Keratinocyte (primary cell): ENCODE measurements at regions not wholly inside any gene's neighbourhood (a gene's known extent, or its start where the extent isn't known, plus 50 kb on each side); places are given as distances from the start of the nearest gene placed in this dataset.

Experiments used
- DNase-seq: peaks from one replicate; pipeline ENCODE4 v3.0.0-alpha.2; 2011; ENCODE audit warnings: low read depth, missing footprints, low spot score
- FAIRE-seq: peaks from 2 replicates; lab custom pipeline; 2011; peaks lifted over from hg19 to GRCh38; lab: Jason Lieb, UNC
- H2AFZ ChIP-seq: 2 replicates; pipeline ENCODE4 v1.6.0; 2012; ENCODE audit warnings: low read length, control low read depth, inconsistent platforms; ENCODE audit not compliant: control insufficient read depth
- H3K27ac ChIP-seq: 2 replicates; pipeline ENCODE4 v1.5.1; 2011; ENCODE audit warnings: low read length; ENCODE audit not compliant: control insufficient read depth, insufficient read depth
- H3K27me3 ChIP-seq: 3 replicates; pipeline ENCODE4 v1.6.0; 2011; ENCODE audit warnings: low read length; ENCODE audit not compliant: control insufficient read depth, insufficient read depth; ENCODE audit errors: extremely low read depth
- H3K36me3 ChIP-seq, 2 experiments: 2 replicates in 1 of 2; 3 replicates in 1 of 2; pipeline ENCODE4 v1.5.1; 2011; ENCODE audit warnings: low read length in 2 of 2, mild to moderate bottlenecking in 1 of 2; ENCODE audit not compliant: control insufficient read depth in 2 of 2, insufficient read depth in 2 of 2; ENCODE audit errors: extremely low read depth in 1 of 2
- H3K4me1 ChIP-seq: 3 replicates; pipeline ENCODE4 v1.5.1; 2011; ENCODE audit warnings: low read length; ENCODE audit not compliant: control insufficient read depth, insufficient read depth; ENCODE audit errors: extremely low read depth
- H3K4me2 ChIP-seq: 3 replicates; pipeline ENCODE4 v1.6.0; 2011; ENCODE audit warnings: low read depth, low read length; ENCODE audit not compliant: control insufficient read depth, insufficient read depth; ENCODE audit errors: extremely low read depth
- H3K4me3 ChIP-seq, 3 experiments: fragments of 200-600 bp in 1 of 3; sonication (generic) in 1 of 3; 2 replicates in 2 of 3; 3 replicates in 1 of 3; pipeline ENCODE4 v1.5.1; 2011 to 2016; ENCODE audit warnings: low read length in 3 of 3, mild to moderate bottlenecking in 3 of 3, control low read depth in 2 of 3, inconsistent platforms in 1 of 3, low read depth in 1 of 3, mixed read lengths in 1 of 3, mixed run types in 1 of 3, moderate library complexity in 1 of 3; ENCODE audit not compliant: control insufficient read depth in 2 of 3, insufficient read depth in 2 of 3; ENCODE audit errors: extremely low read depth in 1 of 3
- H3K79me2 ChIP-seq: 2 replicates; pipeline ENCODE4 v1.6.0; 2012; ENCODE audit warnings: low read length; ENCODE audit not compliant: control insufficient read depth, insufficient read depth
- H3K9ac ChIP-seq: 3 replicates; pipeline ENCODE4 v1.6.0; 2011; ENCODE audit warnings: low read length; ENCODE audit not compliant: control insufficient read depth, insufficient read depth; ENCODE audit errors: extremely low read depth
- H3K9me1 ChIP-seq: 3 replicates; pipeline ENCODE4 v1.6.0; 2011; ENCODE audit warnings: low read length; ENCODE audit not compliant: control insufficient read depth, insufficient read depth; ENCODE audit errors: extremely low read depth
- H3K9me3 ChIP-seq: 2 replicates; pipeline ENCODE4 v1.5.1; 2012; ENCODE audit warnings: low read depth, low read length; ENCODE audit not compliant: control insufficient read depth
- H4K20me1 ChIP-seq: 3 replicates; pipeline ENCODE4 v1.6.0; 2011; ENCODE audit warnings: low read length; ENCODE audit not compliant: control insufficient read depth, insufficient read depth; ENCODE audit errors: extremely low read depth
- EZH2 ChIP-seq: IDR thresholded peaks from one replicate; pipeline ENCODE4 v1.6.1; 2012; ENCODE audit warnings: inconsistent platforms, mild to moderate bottlenecking, low read length, moderate library complexity
- dilution Hi-C: fragments of 300-500 bp; cut with MboI; formaldehyde crosslinking; loops from one replicate; pipeline ENCODE4 v1.7.0; 2020; ENCODE audit warnings: low sequenced_read_pairs; ENCODE audit not compliant: extremely low pct_ligation_motif_present
- TF ChIP-seq, protein P1 (sequence below), 3 experiments: IDR thresholded peaks in 1 of 3; conservative IDR thresholded peaks in 1 of 3; optimal IDR thresholded peaks in 1 of 3; 2 replicates in 2 of 3; 3 replicates in 1 of 3; pipeline versions ENCODE3 to v1.5.1; 2011; ENCODE audit warnings: low read length in 3 of 3, mild to moderate bottlenecking in 3 of 3, moderate library complexity in 2 of 3, control low read depth in 1 of 3, inconsistent platforms in 1 of 3; ENCODE audit not compliant: insufficient read depth in 2 of 3; ENCODE audit errors: extremely low read depth in 1 of 3

DNA sequence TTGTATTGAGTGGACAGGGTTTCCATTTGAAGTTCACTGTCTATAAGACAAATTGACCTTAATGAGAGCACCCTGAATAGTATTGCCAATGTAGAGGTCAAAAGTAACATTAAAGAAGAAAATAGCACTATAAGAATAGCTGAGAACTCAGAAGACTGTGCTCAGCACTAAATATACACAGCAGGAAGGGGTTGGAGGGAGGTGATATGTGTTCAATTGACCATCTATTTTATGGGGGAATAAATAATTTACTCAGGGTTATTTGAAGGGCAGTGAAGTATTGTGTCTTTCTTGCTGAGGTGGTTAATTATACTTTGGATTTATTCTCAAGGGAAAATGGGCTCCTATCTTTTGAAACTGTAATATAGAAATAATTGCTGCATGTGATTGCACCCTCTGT is 1380.5 kb upstream of the SPRY2 start:
- Histone ChIP-seq H3K4me1 (peaks cover 5% of the 10 kb centered on the region), H3K9ac (no peak overlapping the region), H2AFZ (no peak overlapping the region), H3K36me3 (no peaks in the 10 kb centered on the region), H3K27me3 (no peaks in the 10 kb centered on the region), H4K20me1 (no peaks in the 10 kb centered on the region), H3K9me1 (no peaks in the 10 kb centered on the region), H3K79me2 (no peaks in the 10 kb centered on the region), H3K4me3 (no peak overlapping the region), H3K9me3 (no peaks in the 10 kb centered on the region), H3K4me2 (no peak overlapping the region), H3K27ac (no peak overlapping the region)
- no peak for DNase-seq
- no peak for FAIRE-seq
- dilution Hi-C loops: no loop called here
- TF ChIP-seq, protein P1, sequence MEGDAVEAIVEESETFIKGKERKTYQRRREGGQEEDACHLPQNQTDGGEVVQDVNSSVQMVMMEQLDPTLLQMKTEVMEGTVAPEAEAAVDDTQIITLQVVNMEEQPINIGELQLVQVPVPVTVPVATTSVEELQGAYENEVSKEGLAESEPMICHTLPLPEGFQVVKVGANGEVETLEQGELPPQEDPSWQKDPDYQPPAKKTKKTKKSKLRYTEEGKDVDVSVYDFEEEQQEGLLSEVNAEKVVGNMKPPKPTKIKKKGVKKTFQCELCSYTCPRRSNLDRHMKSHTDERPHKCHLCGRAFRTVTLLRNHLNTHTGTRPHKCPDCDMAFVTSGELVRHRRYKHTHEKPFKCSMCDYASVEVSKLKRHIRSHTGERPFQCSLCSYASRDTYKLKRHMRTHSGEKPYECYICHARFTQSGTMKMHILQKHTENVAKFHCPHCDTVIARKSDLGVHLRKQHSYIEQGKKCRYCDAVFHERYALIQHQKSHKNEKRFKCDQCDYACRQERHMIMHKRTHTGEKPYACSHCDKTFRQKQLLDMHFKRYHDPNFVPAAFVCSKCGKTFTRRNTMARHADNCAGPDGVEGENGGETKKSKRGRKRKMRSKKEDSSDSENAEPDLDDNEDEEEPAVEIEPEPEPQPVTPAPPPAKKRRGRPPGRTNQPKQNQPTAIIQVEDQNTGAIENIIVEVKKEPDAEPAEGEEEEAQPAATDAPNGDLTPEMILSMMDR (optimal IDR thresholded peaks at IDR 0.05 in 1 of 3, IDR thresholded peaks at IDR 0.05 in 1 of 3, conservative IDR thresholded peaks at IDR 0.05 in 1 of 3; ENCODE audit: extremely low read depth in 1 of 3, insufficient read depth in 2 of 3, low read length in 3 of 3): no peak
- TF ChIP-seq EZH2: no peak

DNA sequence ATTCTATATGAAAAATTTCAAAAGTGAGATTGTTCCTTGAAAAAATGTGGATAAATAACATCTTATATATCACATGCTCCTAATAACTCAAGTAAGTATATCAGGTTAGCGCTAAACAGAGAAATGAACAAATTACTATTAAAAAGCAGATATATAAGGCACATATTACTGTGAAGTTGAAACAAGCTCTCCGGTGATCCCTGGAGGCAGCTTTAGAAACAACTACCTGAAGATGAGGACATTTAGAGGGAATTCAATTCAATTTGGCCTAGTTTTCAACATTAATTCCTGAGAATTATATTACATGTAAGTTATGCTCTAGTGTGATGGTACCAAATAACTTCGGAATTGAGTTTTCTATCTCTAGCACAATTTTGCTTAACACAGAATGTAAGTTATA is 1373.6 kb upstream of the SPRY2 start:
- H3K4me1 ChIP-seq: no peaks in the 10 kb centered on the region
- DNase-seq: no peak
- dilution Hi-C loops: no loop called here

More for the DNA sequence above, 1373.6 kb upstream of the SPRY2 start:
- H3K27me3 ChIP-seq: no peaks in the 10 kb centered on the region
- no peak for FAIRE-seq
- H3K9me3 ChIP-seq: no peaks in the 10 kb centered on the region
- no peak for TF ChIP-seq EZH2
- TF ChIP-seq, protein P1 (optimal IDR thresholded peaks at IDR 0.05 in 1 of 3, IDR thresholded peaks at IDR 0.05 in 1 of 3, conservative IDR thresholded peaks at IDR 0.05 in 1 of 3; ENCODE audit: extremely low read depth in 1 of 3, insufficient read depth in 2 of 3, low read length in 3 of 3): no peak
- H3K79me2 ChIP-seq: no peaks in the 10 kb centered on the region
- no peak overlapping the region for H3K4me2 ChIP-seq
- H3K27ac ChIP-seq: no peak overlapping the region
- no peak overlapping the region for H2AFZ ChIP-seq
- no peak overlapping the region for H3K4me3 ChIP-seq
- H4K20me1 ChIP-seq: no peaks in the 10 kb centered on the region
- no peaks in the 10 kb centered on the region for H3K9me1 ChIP-seq
- H3K9ac ChIP-seq: no peak overlapping the region
- H3K36me3 ChIP-seq: no peaks in the 10 kb centered on the region
